ENCODE measurements at regions not wholly inside any gene's neighbourhood (a gene's known extent, or its start where the extent isn't known, plus 50 kb on each side); places are given as distances from the start of the nearest gene placed in this dataset.

DNA sequence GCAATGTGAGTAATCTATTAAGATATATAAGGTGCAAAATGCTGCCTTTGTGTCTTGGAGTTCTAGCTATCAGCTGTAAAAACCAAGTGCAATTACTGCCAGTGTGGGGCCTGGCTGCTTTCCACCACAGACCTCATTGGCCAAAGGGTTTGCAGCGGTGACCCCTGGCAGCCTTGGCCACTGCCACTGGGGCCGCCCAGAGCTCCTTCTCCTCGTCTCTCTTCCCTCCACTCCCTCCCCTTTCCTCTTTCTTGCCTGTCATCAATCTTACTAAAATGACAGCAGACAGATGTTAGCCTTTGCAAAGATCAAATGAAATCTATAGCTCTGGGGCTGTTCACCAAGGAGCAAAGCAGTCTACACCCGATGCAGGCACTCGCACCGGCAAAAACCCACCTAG lies 986.3 kb downstream of the BCL11A start:
- DNase-seq (ENCODE audit: low spot score) = no peak
- intact Hi-C loops (cut with DNase I) = no loop called here
- ATAC-seq = no peak

DNA sequence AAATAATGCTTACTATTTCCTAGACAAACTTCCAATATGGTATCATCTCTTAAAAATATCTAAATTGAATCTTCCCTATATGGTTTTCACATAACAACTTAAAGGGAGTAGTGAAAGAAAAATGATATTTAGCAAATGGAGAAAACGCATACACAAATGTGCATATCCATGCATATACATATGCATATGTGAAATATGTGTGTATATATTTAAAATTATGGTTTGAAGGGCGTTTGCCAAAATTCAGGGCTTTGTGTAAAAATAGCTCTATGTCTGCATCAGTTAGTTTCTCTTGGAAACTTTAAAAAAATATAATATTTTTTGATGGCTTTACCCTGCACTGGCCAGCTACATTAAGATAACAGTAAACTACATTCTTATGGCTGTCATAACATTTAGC lies 986.7 kb downstream of the BCL11A start:
- DNase-seq (ENCODE audit: low spot score) (no peak), ATAC-seq (no peak)
- intact Hi-C loops (cut with DNase I) = no loop called here

- ATAC-seq = no peak
- no peak for DNase-seq (ENCODE audit: low spot score)
- intact Hi-C loops (cut with DNase I) = no loop called here
These were observed 992.2 kb downstream of the BCL11A start for GRCh38 chr2:59561281-59561680.

DNA sequence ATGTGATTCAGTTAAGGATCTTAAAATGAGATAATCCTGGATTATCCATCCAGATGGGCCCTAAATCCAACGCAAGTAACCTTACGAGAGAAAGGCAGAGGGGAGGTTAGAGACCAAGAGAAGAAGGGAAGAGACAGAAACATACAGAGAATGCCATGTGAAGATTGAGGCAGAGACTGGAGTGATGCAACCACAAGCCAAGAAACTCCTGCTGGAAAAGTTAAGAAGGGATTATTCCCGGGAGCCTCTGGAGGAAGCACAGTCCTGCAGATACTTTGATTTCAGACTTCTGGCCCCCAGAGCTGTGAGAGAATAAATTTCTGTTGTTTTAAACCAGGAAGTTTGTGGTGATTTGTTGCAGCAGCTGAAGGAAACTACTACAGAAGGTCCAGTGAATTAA lies 992.7 kb downstream of the BCL11A start:
- ATAC-seq (no peak), DNase-seq (ENCODE audit: low spot score) (no peak)
- intact Hi-C loops (cut with DNase I) = no loop called here

DNA sequence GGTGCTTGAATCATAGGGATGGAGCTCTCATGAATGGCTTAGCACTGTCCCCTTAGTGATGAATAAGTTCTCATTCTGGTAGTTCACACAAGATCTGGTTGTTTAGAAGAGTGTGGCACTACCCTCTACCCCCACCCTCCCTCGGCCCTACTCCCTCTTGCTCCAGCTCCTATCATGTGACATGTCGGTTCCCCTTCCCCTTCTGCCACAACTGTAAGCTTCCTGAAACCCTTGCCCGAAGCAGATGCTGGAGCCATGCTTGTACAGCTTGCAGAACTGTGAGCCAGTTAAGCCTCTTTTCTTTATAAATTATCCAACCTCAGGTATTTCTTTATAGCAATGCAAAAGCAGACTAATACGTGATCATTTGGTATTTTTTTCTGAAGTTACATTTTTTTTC lies 1012.6 kb downstream of the BCL11A start:
- ATAC-seq (no peak), DNase-seq (ENCODE audit: low spot score) (no peak)
- intact Hi-C loops (cut with DNase I) = no loop called here

DNA sequence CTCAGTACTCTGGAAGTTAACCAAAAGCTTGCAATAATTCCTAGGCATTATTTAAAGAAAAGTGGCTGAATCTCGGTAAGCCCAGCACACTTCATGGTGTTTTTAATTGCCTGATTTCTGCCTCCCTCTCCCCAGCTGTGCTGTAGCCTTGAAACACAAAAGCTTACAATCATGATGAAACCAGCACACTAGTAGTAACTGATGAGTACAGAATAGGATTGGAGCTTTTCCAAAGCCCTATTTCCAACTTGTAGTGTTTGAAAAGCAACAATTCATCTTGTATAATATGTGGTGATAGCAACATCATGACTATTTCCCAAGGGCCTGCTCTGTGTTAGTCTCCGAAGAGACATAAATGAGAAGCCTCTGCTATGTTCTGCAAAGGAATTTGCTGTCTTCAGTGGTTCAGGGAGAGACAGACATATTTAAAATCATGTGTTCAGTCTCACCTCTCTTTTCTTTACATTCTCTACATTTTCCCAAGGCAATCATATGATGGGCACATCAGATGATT lies 1015.0 kb downstream of the BCL11A start:
- intact Hi-C loops (cut with DNase I) = no loop called here
- no peak for ATAC-seq
- no peak for DNase-seq (ENCODE audit: low spot score)

GRCh38 chr2:59532808-59533207 lies 1020.6 kb downstream of the BCL11A start:
- ATAC-seq = no peak
- DNase-seq (ENCODE audit: low spot score) = no peak
- intact Hi-C loops (cut with DNase I) = no loop called here

GRCh38 chr2:59530258-59530657 lies 1023.2 kb downstream of the BCL11A start:
- intact Hi-C loops (cut with DNase I) = no loop called here

DNA sequence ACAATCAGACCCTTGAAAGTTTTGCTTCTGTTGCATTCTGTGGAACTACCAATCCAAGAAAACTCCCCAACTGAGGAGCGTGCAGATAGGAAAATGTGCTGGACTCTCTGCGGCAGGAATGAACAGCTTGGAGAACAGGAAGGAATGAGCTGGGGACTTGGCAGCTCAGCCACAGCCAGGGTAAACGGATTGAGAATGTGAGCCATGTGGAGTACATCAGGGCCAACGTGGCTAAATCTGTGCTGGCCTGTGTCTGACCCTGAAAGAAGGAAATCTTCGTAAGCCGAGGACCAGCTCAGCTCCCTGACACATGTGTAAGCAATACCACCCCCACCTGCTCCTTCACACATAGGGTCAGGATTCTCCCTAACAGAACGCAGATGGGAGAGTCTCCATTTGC lies 1023.7 kb downstream of the BCL11A start:
- intact Hi-C loops (cut with DNase I) = no loop called here
- DNase-seq (ENCODE audit: low spot score) = no peak
- ATAC-seq = no peak

More at GRCh38 chr2:59530258-59530657, 1023.2 kb downstream of the BCL11A start:
- no peak for ATAC-seq
- no peak for DNase-seq (ENCODE audit: low spot score)

- intact Hi-C loops (cut with DNase I) = no loop called here
- no peak for DNase-seq (ENCODE audit: low spot score)
- ATAC-seq = no peak
These were observed 1024.9 kb downstream of the BCL11A start for GRCh38 chr2:59528525-59528924.

DNA sequence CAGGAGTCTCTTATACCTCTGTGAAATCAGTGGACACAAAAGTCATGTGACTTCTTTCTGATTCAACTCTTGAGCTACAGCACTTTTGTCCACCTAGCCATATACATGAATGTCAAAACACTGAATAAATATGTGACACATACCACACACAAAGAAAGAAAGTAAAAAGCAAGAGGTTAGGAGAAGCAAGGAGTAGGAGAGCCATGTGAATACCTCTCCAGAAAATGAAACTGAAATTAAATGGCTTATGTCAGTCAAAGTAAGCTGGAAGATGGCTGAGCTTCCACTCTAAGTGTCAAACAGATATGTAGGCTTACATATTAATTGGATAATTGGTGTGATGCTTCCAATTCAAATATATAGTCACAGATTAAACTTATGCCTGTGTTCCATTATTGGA lies 1050.5 kb downstream of the BCL11A start:
- ATAC-seq = no peak
- intact Hi-C loops (cut with DNase I) = no loop called here

GRCh38 chr2:59490994-59491393 lies 1062.5 kb downstream of the BCL11A start:
- ATAC-seq (no peak), DNase-seq (ENCODE audit: low spot score) (no peak)
- intact Hi-C loops (cut with DNase I) = no loop called here

More for the DNA sequence above, 1050.5 kb downstream of the BCL11A start:
- DNase-seq (ENCODE audit: low spot score) = no peak

DNA sequence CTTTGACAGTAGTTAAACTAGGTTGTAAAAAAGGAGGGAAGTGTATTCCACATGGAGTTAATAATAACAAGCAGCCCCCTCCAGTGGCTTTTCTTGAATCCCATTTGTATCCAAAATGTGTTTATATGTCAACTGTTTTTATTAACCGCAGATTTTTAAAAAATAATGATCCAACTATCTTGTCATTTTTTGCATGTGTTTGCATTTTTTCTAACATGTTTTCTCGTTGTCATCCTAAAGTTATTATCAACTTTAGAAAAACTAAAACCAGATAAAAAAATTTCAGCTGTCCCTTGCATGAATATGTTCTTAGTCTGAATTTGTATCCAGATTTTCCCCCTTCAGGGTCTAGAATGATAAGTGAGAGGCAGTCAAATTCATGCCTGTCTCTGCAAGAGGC lies 1063.3 kb downstream of the BCL11A start:
- ATAC-seq (no peak), DNase-seq (ENCODE audit: low spot score) (no peak)
- intact Hi-C loops (cut with DNase I) = no loop called here

DNA sequence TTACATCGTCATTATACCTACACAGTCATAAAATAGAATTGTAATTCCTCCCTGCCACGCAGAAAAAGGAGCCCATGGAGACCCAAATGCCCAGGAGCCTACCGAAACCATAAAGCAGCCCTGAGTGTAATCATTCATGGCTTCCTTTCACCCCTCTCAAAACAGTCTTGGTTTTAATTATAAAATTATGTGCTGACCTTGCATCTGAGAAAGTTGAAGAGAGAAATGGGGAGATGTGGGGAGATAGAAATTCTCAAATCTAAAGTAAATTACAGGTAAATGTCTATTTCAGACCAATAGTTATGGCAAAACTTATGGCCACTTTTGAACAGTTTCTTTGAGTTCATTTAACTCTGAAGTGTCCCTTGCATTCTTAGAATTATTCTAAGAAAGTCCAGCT lies 1068.8 kb downstream of the BCL11A start:
- intact Hi-C loops (cut with DNase I) = no loop called here

GRCh38 chr2:59463426-59463825 lies 1090.0 kb downstream of the BCL11A start:
- ATAC-seq (no peak), DNase-seq (ENCODE audit: low spot score) (no peak)
- intact Hi-C loops (cut with DNase I) = no loop called here

More for the DNA sequence above, 1068.8 kb downstream of the BCL11A start:
- DNase-seq (ENCODE audit: low spot score) = no peak
- no peak for ATAC-seq

DNA sequence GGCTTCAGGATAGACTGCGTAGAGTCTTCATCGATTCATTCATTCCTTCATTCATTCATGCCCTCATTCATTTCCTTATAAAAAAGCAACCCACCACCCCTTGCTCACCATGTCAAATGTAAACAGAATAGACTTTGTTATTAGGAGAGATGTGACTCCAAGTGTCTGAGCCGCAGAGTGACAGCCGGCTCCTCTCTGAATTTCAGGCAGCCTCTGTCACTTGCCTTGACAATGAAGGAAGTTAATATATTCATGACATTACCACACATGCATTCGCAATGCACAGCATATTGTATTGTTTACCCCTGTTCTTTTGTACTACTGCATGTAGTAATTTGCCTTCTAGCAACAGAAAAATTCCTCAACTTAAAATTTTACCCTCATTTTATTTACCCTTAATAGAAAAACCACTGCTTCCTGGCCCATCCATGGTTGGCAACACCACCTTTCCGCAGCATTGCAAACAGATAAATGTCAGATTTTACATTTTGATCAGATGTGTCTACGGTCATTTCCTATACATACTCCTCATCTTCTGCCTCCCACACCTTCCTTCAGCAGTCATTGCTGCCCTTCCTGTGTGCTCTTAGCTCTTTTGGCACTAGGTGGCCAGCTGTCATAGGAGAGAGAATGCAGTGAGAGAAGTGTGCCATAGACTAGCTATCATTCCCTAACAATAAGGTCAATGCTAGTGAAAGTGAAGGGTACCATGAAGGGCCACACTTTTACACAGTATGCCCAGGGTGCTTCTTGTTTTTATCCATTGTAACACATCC lies 1090.8 kb downstream of the BCL11A start:
- no peak for DNase-seq (ENCODE audit: low spot score)
- intact Hi-C loops (cut with DNase I) = no loop called here
- ATAC-seq = no peak

DNA sequence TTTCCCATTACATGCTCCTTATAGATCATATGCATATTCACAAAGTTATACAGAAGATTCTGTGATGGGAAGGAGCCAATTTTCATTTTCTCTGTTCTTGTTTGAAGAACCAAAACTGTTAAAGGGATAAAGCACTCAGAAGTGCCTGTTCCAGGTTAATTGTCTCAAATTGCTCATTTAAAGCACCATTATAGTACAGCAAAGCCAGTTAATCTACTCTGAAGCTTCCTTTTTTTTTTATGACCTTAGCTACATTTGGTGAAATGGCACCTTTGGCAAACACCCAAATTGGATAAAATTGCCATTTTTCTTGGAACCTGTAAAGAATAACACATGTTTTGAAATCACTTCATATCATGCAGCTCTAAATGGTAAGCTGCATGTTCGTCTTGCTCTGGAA lies 1092.3 kb downstream of the BCL11A start:
- ATAC-seq = no peak
- DNase-seq (ENCODE audit: low spot score) = no peak
- intact Hi-C loops (cut with DNase I) = no loop called here

DNA sequence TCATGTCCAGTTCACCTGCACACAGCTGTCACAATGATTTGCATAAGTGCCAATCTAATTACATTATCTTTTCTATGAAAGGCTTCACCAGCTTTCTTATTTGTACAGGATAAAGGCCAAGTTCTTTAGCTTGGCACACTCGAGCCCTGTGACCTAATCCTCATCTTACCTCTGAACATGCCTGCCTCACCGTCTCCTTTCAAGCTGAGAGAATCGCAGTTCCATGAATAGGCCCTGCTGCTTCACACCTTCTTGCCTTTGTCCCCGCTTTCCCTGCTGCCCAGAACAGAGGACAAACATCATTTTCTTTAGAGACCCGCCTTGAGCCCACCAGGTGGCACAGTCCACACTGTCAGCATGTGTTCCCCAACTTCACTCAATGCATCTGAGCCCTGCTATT lies 1094.7 kb downstream of the BCL11A start:
- no peak for DNase-seq (ENCODE audit: low spot score)

DNA sequence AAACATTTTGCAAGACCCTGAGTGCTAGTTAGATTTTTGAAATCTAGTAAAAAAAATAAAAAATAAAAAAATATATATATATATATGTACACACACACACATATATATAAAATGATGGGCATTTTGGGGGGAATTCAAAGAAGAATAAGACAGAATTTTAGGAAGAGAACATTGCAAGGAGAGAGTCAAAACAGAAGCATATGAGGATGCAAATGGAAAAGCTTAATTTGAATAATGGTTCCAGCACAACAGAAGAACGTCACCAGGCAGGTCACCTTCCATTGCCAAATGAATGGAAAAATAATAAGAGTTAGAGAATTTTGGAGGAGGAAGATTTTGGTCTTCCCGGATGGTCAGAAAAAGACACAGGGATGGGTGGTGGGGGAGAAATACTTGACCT lies 1097.2 kb downstream of the BCL11A start:
- intact Hi-C loops (cut with DNase I) = no loop called here

More for the DNA sequence above, 1094.7 kb downstream of the BCL11A start:
- intact Hi-C loops (cut with DNase I) = no loop called here
- no peak for ATAC-seq

DNA sequence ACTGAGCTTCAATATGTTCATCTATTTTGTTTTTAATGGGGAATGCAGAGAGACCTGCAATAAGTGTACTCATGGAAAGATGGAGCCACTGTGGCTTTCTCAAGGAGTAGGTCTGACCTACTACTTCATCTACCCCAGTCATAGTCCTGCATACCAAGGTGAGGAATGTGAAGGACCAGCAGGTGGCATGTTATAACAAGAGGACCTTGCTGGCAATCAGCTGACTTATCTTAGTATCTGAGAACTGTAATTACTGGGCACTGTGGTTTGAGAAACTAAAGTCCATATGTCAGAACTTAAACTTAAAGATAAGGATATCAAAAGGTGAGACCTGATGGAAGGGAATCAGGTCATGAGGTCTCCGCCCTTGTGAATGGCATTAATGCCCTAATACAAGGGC lies 1104.2 kb downstream of the BCL11A start:
- intact Hi-C loops (cut with DNase I) = no loop called here
- DNase-seq (ENCODE audit: low spot score) (no peak), ATAC-seq (no peak)

More for the DNA sequence above, 1097.2 kb downstream of the BCL11A start:
- DNase-seq (ENCODE audit: low spot score) = no peak
- ATAC-seq = no peak

- ATAC-seq (no peak), DNase-seq (ENCODE audit: low spot score) (no peak)
- intact Hi-C loops (cut with DNase I) = no loop called here
These were observed 1113.0 kb downstream of the BCL11A start for GRCh38 chr2:59440491-59440890.

All from sciatic nerve (tissue), 2 donors.